ACHN (cell line): ENCODE measurements at regions not wholly inside any gene's neighbourhood (a gene's known extent, or its start where the extent isn't known, plus 50 kb on each side); places are given as distances from the start of the nearest gene placed in this dataset.

ENCODE experiments used
- DNase-seq: peaks from one replicate; pipeline ENCODE4 v3.0.0-alpha.2; 2015
- in situ Hi-C: cut with HindIII; loops from 2 replicates; pipeline ENCODE4 v1.10.0; 2017; ENCODE audit warnings: low sequenced_read_pairs, low pct_ligation_motif_present, low pct_unique_long_range_greater_than_20kb

DNA sequence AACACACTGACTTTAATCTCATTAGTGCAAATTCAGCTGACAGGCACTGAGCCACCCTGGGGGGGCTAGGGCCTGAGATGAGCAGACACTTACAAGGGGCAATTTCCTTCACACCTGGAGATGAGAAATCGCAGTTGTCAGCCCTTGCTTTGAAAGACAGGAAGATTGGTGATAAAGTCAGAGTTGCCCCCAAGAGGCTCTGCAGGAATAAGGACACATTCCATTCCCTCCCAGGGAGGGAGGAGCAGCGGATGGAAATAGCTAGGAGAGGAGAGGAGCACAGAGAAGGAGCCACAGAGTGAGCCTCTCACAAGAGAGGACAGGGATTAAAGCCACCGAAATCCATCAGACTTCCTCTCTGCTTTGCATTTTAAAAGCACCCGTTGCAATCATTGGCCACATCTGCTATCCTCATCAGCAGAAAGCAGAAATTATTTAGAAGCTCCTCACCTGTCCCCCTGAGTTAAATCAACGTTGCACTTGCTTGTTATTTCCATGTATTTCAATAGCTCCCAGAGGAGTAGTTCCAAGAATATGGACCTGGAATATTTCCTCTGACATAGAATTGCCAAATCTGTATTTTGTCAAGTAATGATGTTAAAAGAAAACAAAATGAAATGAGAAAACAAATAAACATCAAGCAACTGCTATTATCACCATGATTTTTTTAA lies 213.7 kb downstream of the BARX2 start:
- in situ Hi-C loops = no loop called here
- DNase-seq = no peak

- in situ Hi-C loops = no loop called here
Observed at GRCh38 chr11:129590030-129590752, 214.5 kb downstream of the BARX2 start.

DNA sequence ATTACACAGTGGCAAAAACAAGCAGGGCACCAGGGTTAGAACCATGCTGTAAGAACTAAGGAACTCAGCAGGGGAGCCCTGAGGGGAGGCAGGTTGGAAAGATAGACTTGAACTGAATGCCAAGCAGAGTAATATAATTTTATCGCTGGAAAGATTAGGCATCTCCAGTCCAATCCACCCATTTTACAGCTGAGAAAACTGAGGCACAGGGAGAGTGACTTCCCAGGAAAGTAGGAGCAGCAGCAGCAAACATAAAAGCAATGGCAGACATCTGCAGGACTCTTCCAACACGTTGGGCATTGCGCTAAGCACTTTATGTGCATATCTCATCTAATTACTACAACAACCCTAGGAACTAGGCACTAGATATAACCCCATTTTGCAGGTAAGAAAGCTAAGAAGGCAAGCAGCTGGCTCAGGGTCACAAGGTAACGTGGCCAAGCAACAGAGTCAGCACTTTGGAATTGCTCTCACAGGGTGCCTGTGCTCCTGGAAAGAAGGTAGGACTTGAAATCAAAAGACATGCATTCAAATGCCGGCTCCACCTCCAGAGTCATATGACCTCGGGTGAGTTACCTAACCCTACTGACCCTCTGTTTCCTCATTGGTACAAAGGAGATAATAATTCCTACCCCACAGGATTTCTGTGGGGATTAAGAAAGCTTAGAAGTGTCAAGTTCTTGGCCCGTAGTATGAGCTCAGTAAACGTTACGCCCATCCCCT lies 215.3 kb downstream of the BARX2 start:
- in situ Hi-C loops = no loop called here
- DNase-seq = no peak

More at GRCh38 chr11:129590030-129590752, 214.5 kb downstream of the BARX2 start:
- DNase-seq = no peak

DNA sequence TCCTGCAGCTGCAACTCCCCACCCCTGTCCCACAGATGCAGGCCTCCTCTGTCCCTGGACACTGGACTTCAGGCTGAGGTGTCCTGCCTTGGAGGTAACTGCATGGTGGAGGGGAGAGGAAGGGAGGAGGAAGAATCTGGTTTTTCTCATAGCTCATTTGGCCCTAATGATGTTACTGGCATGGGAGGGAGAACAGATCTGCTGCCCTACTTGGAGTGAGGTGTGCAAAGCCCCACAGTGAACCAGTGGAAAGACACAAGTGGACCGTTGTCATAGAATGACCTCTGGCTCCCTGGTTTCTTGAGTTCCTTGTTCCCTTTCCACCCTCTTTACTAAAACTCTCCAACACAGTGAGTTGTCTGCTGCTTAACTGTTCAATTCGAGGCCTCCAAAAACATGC lies 215.9 kb downstream of the BARX2 start:
- no peak for DNase-seq
- in situ Hi-C loops = no loop called here

DNA sequence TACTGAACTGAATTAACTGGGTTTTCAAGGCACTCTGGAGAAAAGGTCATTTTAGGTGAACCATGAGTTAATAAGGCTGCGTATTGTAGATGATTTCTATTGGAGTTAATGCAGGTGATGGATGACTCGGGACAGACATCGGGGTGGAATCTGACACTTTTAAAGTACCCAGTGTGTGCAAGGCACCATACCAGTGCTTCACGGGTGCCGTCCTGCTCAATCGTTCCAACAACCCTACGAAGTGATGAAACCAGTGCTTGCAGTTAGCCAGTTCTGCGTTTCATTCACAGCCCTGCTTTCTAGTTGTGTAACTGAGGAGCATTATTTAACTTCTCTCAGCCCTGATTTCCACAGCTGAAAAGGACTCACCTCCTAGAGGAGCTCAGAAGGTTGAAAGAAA lies 216.5 kb downstream of the BARX2 start:
- no peak for DNase-seq
- in situ Hi-C loops = no loop called here

DNA sequence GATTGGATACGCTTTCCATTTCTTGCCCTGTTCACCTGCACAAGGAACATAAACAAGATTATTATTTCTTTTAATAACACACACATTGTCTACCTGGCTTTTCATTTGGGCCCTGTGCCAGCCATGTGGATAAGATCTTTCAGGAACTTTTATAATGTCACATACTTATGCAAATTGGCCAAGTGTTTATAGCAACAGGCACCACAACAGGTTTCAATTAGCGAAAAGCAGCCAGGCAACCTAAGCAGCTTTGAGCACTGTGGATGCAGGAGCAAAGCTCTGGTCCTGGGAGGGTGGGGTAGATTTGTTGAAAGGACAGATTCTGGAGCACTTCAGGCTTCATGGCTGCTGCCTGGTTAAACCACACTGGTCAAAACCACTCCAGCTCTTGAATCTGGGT lies 217.4 kb downstream of the BARX2 start:
- DNase-seq = no peak
- in situ Hi-C loops = no loop called here

DNA sequence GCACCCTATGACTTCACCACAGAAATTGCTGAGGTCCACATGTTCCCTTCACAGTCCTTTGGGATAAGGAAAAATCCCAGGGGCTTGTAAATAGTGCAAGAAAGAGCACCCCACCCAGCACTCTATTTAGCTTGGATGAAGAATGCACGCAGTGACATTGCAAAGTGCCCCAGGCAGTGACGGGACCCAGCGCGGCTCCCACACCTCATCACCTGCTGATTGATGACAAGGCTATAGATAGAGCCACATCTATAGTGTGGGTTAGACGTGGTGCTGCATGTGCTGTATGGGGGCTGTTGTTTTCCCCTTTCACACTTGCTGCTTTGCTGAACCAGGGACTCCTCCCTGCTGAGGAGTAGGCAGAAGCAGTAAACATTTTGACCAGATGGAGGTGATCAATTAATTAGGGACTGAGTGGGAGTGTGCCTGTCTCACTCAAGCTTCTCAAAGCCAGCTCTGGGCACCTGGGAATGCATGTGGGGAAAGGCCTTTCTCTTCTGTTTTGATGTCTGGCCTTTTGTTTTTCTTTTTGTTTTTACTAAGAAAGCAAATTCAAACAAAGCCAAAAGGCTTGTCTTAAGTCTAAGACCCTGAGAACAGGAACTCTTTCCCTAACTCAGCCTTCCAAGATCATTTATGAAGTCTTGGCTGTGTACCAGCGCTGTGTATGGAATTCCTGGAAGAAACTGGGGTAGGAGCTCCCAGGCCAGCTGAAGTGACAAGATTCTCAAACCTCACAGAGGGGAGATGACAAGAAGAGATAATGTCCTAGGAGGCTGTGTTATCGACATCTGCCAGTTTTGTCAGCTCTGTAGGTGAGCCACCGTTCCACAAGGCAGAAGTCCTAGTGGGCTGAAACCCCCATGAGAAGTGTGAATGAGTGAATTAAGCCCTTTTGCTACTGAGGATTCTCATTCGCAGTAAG lies 219.7 kb downstream of the BARX2 start:
- no peak for DNase-seq

DNA sequence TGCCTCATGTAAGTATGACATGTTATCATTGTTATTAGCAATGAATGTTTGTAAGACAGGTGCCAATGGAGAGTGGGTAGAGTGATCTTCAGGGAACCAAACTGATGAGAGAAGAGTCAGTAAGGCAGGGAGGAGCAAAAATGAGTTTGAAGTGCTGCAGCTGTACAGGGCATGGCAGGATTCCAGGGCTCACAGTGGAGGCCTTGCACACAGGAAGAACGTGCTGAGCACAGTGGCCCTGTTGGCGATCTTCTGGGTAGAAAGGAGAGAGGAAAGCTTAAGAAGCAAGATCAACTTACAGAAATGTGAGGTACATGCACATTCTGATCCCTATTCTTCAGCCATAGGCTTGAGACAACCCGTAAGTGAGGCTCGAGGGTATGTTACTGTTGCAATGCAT lies 219.3 kb upstream of the TMEM45B start:
- in situ Hi-C loops = no loop called here
- DNase-seq = no peak

More for the DNA sequence above, 219.7 kb downstream of the BARX2 start:
- in situ Hi-C loops = no loop called here

DNA sequence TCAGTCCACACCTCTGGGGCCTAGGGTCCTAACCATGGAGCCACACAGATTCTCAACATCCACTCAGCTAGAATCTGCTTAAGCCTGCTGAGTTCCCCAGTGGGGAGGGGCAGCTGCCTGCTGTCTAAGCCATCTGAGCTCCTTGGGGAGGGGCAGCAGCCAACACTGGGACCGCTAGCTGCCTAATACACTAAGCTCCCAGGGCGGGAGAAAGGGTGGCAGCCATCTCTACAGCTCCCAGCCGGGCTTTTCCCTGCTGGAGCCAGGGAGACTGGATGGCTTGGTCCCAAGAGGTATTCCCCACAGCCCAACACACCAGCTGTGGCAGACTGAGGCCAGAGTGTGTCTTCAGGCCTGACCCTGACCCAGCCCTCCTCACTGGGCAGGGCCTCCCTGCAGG lies 217.3 kb upstream of the TMEM45B start:
- no peak for DNase-seq
- in situ Hi-C loops = no loop called here

GRCh38 chr11:129605815-129606214 lies 209.8 kb upstream of the TMEM45B start:
- in situ Hi-C loops = no loop called here
- DNase-seq = no peak

- in situ Hi-C loops = no loop called here
- no peak for DNase-seq
Observed at GRCh38 chr11:129608711-129609110, 206.9 kb upstream of the TMEM45B start.

DNA sequence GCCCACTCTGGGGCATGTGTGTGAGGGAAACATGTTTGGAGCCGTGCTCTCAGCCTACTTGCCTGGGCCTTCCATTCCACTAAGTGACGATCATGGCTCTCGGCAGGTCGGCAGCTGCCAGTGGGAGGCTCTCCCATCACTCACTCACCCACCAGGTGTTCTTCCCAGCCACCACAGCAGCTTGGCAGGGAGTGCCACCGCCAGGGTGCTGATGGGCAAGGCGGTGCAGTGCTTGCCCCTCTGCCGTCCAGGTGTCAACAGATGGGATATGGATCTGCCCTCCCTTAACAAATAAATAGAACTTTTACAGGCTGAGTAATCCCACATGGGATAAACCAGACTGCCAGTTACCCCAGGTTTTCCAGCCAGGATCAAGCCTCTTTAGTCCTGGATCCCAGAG lies 205.5 kb upstream of the TMEM45B start:
- in situ Hi-C loops = no loop called here
- DNase-seq = no peak

DNA sequence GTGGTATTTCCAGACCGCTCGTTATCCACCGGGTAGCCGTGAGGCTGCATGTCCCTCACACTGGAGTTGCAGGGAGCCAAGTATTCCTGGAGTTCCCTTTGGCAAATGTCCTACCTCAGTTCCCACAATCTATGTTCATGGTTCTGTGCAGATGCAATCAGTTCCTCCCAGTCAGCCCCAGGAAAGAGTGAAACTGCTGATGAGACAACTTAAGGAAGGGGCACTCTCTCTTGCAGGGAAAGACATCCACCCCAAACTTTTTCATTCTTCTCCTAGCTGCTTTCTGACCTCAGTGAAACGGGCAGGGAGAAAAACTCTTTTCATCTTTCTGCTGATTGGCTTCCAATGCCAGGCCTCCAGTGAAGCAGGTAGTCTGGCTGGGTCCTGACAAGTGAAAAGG lies 205.1 kb upstream of the TMEM45B start:
- DNase-seq = no peak
- in situ Hi-C loops = no loop called here

DNA sequence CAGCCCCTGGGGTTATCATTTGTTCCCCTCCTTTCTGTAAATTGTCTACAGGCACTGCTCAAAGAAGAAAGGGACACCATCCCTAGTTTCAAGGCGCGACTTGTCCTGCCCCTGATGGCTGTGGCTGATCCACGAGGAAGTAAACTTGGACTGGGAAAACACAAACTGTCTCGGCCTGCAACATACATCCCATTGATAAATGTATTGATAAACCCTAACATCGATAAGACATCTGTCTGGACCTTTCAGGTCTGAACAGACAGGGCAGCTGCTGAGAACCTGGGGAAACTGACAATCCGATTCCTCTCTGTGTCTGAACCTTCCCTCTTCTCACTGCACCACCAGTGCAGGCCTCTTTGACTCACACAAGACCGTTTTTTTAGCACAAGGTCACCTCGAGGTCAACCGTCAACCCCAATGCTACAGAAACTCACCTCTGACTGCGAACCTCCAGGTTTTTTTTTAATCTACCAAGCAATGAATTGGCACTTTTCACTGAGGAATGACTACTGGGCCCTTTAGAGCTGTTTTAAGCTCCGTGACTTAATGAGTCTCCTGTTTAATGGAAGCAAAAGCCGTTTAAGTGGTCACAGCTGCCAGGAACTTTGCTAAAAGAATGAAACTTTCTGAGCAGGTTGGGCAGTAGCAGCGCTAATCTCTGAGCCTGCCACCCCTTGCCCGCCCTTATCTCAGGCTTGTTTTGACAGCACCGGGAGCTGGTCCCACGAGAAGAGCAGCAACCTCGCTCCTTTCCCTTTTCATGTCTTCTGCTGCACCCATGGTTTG lies 203.8 kb upstream of the TMEM45B start:
- no peak for DNase-seq
- in situ Hi-C loops = no loop called here

DNA sequence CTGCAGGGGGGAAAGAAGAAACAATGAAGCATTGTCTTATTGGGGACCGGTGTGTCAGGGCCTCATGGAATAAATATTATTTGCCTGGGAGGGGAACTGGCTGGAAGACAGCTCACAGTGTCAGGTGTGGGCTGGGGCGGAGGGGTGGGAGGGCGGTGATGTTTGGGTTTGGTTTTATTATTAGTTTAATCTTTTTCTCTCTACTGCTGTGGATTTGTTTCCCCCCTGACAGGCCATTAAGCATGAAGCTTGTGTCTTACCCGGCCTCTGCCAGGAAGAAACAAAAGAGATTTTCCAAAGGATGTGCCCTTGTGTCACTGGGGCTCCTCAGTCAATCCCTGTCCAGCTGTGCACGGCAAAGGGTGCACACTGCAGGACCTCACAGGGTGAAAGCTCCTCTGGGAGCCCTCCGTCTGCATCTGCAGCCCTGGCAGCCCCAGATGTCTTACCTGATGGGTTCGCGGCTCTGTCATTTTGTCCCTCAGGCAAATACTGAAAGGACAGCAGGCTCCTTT lies 203.1 kb upstream of the TMEM45B start:
- no peak for DNase-seq
- in situ Hi-C loops = no loop called here

DNA sequence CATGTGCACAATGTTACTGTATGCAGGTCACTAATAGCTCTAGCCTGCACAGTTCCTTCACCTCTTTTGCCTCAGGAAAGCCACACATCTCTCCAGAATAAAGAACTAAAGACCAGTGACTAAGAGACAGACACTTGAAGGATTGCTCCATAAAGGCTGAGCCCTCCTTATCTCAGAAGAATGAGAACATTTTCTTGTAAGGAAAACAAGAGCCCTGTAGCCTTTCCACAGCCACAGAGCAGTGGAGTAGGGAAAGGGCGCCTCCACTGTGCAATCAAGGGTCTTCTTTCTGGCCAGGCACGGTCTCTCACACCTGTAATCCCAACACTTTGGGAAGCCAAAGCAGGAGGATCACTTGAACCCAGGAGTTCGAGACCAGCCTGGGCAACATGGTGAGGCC lies 202.6 kb upstream of the TMEM45B start:
- DNase-seq = no peak
- in situ Hi-C loops = no loop called here

- in situ Hi-C loops = no loop called here
- no peak for DNase-seq
Observed at GRCh38 chr11:129614256-129614944, 201.2 kb upstream of the TMEM45B start.
